PC-9 (cell line): ENCODE measurements at regions not wholly inside any gene's neighbourhood (a gene's known extent, or its start where the extent isn't known, plus 50 kb on each side); places are given as distances from the start of the nearest gene placed in this dataset.

Source experiments
- BruUV-seq: library from RNA; stranded (reverse); fragments of 400-500 nt; replicated peaks from 2 replicates; lab custom pipeline; 2021; lab: Mats Ljungman, UMichigan
- CTCF ChIA-PET: fragments of 300-600 bp; sonication (Branson Sonifier 250); formaldehyde crosslinking; loops from one replicate; lab custom pipeline; 2022; ENCODE audit warnings: antibody characterized with exemption; lab: Charles Lee
- POLR2A ChIA-PET: fragments of 300-600 bp; sonication (Branson Sonifier 250); formaldehyde crosslinking; loops from one replicate; lab custom pipeline; 2022; ENCODE audit warnings: antibody characterized with exemption; ENCODE audit not compliant: unreplicated experiment; lab: Charles Lee
- DNase-seq, 2 experiments: peaks; one replicate each; pipeline versions ENCODE4 v3.0.0 to v3.0.0-alpha.2; 2015 to 2022; ENCODE audit warnings: mixed read lengths in 1 of 2
- H2AFZ ChIP-seq: fragments of 200-600 bp; sonication (generic); 2 replicates; pipeline ENCODE4 v1.8.1; 2017; ENCODE audit warnings: antibody characterized with exemption
- H3F3A ChIP-seq: fragments of 200-600 bp; sonication (generic); 2 replicates; pipeline ENCODE4 v1.8.1; 2017; ENCODE audit warnings: antibody characterized with exemption, mild to moderate bottlenecking, low read depth; ENCODE audit not compliant: insufficient read depth
- H3K27ac ChIP-seq: fragments of 200-600 bp; sonication (generic); 2 replicates; pipeline ENCODE4 v1.6.1; 2016; ENCODE audit warnings: mixed run types
- H3K27me3 ChIP-seq: fragments of 200-600 bp; sonication (generic); 2 replicates; pipeline ENCODE4 v1.6.1; 2016; ENCODE audit warnings: low read depth, mixed run types; ENCODE audit not compliant: insufficient read depth
- H3K36me3 ChIP-seq: fragments of 200-600 bp; sonication (generic); 2 replicates; pipeline ENCODE4 v1.6.1; 2016; ENCODE audit warnings: low read depth, mixed run types
- H3K4me1 ChIP-seq: fragments of 200-600 bp; sonication (generic); replicated peaks from 2 replicates; pipeline ENCODE4 v1.6.1; 2016; ENCODE audit warnings: mixed run types; ENCODE audit not compliant: insufficient read depth
- H3K4me2 ChIP-seq: fragments of 200-600 bp; sonication (generic); 2 replicates; pipeline ENCODE4 v1.6.1; 2017; ENCODE audit warnings: mixed run types
- H3K4me3 ChIP-seq: fragments of 200-600 bp; sonication (generic); 2 replicates; pipeline ENCODE4 v1.6.1; 2016; ENCODE audit warnings: mixed run types
- H3K79me2 ChIP-seq: fragments of 200-600 bp; sonication (generic); 2 replicates; pipeline ENCODE4 v1.6.1; 2017; ENCODE audit warnings: low read depth, mixed run types
- H3K9me2 ChIP-seq: fragments of 200-600 bp; sonication (generic); 2 replicates; pipeline ENCODE4 v1.8.1; 2017; ENCODE audit warnings: mild to moderate bottlenecking; ENCODE audit not compliant: insufficient read depth
- H3K9me3 ChIP-seq: fragments of 200-600 bp; sonication (generic); 2 replicates; pipeline ENCODE4 v1.8.1; 2016; ENCODE audit warnings: low read depth; ENCODE audit not compliant: insufficient read depth
- H4K20me1 ChIP-seq: fragments of 200-600 bp; sonication (generic); 2 replicates; pipeline ENCODE4 v1.8.1; 2017; ENCODE audit not compliant: insufficient read depth
- EZH2 ChIP-seq: fragments of 200-600 bp; sonication (generic); IDR thresholded peaks from 2 replicates; pipeline ENCODE4 v1.8.0; 2017; ENCODE audit warnings: antibody characterized with exemption, low read depth
- intact Hi-C: fragments of 100-400 bp; cut with micrococcal nuclease; formaldehyde crosslinking; loops from one replicate; pipeline ENCODE4 v1.10.0; 2022; ENCODE audit not compliant: unreplicated experiment
- TF ChIP-seq, protein P1 (sequence below): fragments of 200-600 bp; sonication (generic); conservative IDR thresholded peaks from 2 replicates; pipeline ENCODE4 v1.6.1; 2017; ENCODE audit warnings: mixed run types, antibody characterized with exemption, mild to moderate bottlenecking, moderate library complexity

DNA sequence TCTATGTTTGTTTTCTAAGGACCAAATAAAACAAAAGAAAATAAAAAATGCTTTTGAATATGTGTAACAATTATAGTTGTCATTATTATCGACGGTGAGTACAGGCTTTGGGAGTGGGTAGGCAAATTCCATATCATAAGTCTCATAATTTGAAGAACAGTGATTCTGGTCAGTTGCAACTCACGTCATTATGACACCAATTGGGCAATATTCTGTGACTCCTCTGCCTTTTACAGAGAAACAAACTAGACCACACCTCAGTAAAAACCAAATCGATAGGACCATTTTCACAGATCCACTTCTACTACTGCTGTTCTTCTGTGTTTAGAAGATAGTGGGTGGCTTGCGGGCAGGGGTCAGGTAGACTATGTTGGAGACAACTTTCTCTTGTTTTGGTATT, 250.1 kb downstream of the C4orf33 start:
- ChIA-PET POLR2A (no interaction called here), CTCF (no interaction called here)
- TF ChIP-seq EZH2 = no peak
- TF ChIP-seq, protein P1, sequence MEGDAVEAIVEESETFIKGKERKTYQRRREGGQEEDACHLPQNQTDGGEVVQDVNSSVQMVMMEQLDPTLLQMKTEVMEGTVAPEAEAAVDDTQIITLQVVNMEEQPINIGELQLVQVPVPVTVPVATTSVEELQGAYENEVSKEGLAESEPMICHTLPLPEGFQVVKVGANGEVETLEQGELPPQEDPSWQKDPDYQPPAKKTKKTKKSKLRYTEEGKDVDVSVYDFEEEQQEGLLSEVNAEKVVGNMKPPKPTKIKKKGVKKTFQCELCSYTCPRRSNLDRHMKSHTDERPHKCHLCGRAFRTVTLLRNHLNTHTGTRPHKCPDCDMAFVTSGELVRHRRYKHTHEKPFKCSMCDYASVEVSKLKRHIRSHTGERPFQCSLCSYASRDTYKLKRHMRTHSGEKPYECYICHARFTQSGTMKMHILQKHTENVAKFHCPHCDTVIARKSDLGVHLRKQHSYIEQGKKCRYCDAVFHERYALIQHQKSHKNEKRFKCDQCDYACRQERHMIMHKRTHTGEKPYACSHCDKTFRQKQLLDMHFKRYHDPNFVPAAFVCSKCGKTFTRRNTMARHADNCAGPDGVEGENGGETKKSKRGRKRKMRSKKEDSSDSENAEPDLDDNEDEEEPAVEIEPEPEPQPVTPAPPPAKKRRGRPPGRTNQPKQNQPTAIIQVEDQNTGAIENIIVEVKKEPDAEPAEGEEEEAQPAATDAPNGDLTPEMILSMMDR = no peak
- no peak overlapping the region for H3K4me2 ChIP-seq
- H4K20me1 ChIP-seq = no peaks in the 10 kb centered on the region
- H3K36me3 ChIP-seq = no peaks in the 10 kb centered on the region
- H3K27me3 ChIP-seq = no peaks in the 10 kb centered on the region
- H3K4me3 ChIP-seq = no peak overlapping the region
- no peak overlapping the region for H2AFZ ChIP-seq
- H3K4me1 ChIP-seq = peaks cover 22% of the 10 kb centered on the region
- no peaks in the 10 kb centered on the region for H3F3A ChIP-seq
- no TSS peak for BruUV-seq
- H3K27ac ChIP-seq = no peak overlapping the region
- H3K9me3 ChIP-seq = no peaks in the 10 kb centered on the region
- H3K79me2 ChIP-seq = no peaks in the 10 kb centered on the region
- intact Hi-C loops = no loop called here
- H3K9me2 ChIP-seq = no peaks in the 10 kb centered on the region
- DNase-seq = no peak

DNA sequence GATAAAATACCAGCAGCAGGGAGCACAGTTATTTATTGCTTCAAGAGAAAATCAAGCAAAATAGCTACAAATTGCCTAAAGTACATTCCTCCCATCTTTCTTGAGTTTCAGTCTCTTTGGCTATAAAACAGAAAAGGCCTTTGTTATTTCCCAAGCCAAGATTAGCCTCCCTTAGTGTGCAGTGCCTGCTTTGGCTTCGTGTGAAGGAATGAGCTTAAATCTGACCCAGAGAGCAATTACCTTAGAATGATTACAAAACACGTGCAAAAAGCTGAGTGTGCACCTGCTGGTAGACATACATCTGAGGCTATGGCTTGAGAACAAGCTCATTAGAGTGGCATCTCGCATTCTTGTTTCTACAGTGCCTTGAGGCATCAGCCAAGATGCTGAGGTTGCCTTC, 250.8 kb downstream of the C4orf33 start:
- H3K9me2 ChIP-seq = no peaks in the 10 kb centered on the region
- H3F3A ChIP-seq = no peaks in the 10 kb centered on the region
- H3K4me3 ChIP-seq = no peak overlapping the region
- H2AFZ ChIP-seq = no peak overlapping the region
- CTCF ChIA-PET = interaction anchor here (0.6 kb wide), 1 partner anchor 103 kb away, joined by 3 read pairs; no protein-coding TSS in a partner anchor
- POLR2A ChIA-PET = no interaction called here
- H3K36me3 ChIP-seq = no peaks in the 10 kb centered on the region
- no peak overlapping the region for H3K27ac ChIP-seq
- H3K4me1 ChIP-seq = peaks cover 23% of the 10 kb centered on the region
- no peaks in the 10 kb centered on the region for H3K27me3 ChIP-seq
- intact Hi-C loops = no loop called here
- no peaks in the 10 kb centered on the region for H3K79me2 ChIP-seq
- no peaks in the 10 kb centered on the region for H4K20me1 ChIP-seq
- BruUV-seq = no TSS peak
- TF ChIP-seq, protein P1 = no peak
- no peak for TF ChIP-seq EZH2
- no peak overlapping the region for H3K4me2 ChIP-seq
- H3K9me3 ChIP-seq = no peaks in the 10 kb centered on the region
- no peak for DNase-seq

DNA sequence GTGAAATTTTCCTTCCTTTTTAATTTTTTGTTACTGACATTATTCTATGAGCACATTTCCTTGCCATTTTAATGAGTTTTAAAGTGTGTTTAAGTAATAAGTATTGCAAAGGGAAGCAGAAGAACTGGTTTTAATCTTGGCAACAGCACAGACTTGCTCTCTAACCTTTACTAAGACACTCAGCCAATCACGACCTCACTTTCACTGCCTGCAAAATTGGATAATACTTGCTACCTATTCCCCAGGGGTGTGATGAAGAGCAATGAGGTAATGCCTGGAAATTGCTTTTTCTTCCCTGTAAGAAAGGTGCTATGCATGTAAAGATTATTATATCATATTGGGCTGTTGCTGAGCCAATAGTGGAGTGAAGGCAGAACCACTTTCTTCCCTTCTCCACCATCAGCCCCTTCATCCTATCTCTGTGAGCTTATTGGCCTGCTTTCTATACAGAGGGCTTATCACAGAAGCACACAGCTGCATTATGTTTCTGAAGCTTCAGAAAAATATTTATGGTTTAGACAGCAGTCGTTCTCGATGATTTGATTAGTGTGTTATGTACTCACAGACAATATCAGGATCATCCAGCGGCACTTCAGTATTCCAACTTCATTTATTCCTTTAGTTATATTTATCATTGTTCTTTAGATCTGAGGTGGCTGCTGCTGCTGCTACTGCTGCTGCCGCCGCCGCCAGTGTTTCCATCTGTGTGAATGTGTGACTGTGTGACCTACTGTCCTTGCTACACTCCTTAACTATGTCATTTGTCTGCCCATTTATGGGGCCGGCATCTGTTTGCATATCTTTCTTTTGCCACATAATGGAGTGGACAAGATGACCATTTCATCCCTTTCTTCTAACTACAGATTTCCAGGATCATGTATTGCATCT, 255.1 kb downstream of the C4orf33 start:
- DNase-seq = peak in 1 of 2 experiments; percentile 43
- no peaks in the 10 kb centered on the region for H4K20me1 ChIP-seq
- no peaks in the 10 kb centered on the region for H3K27me3 ChIP-seq
- TF ChIP-seq EZH2 = no peak
- TF ChIP-seq, protein P1 = no peak
- peaks cover 21% of the 10 kb centered on the region for H3K4me1 ChIP-seq
- no peaks in the 10 kb centered on the region for H3K36me3 ChIP-seq
- CTCF ChIA-PET = no interaction called here
- H3K9me2 ChIP-seq = no peaks in the 10 kb centered on the region
- no peak overlapping the region for H3K4me3 ChIP-seq
- no peaks in the 10 kb centered on the region for H3K9me3 ChIP-seq
- BruUV-seq = no TSS peak
- no peaks in the 10 kb centered on the region for H3K79me2 ChIP-seq
- H3K27ac ChIP-seq = no peak overlapping the region
- intact Hi-C loops = no loop called here
- H3K4me2 ChIP-seq = no peak overlapping the region
- H2AFZ ChIP-seq = no peak overlapping the region
- no peaks in the 10 kb centered on the region for H3F3A ChIP-seq
- POLR2A ChIA-PET = no interaction called here
